Smooth muscle cell (in vitro differentiated cells): ENCODE measurements at regions not wholly inside any gene's neighbourhood (a gene's known extent, or its start where the extent isn't known, plus 50 kb on each side); places are given as distances from the start of the nearest gene placed in this dataset.

Experiments used
- DNase-seq: peaks from one replicate; lab custom pipeline; 2025; ENCODE audit not compliant: unreplicated experiment; lab: John Stamatoyannopoulos, UW
- H2AFZ ChIP-seq: fragments of 200-600 bp; sonication (generic); 2 replicates; pipeline ENCODE4 v1.6.0; 2016; ENCODE audit warnings: antibody characterized with exemption, low read depth, mild to moderate bottlenecking
- H3F3A ChIP-seq: fragments of 200-600 bp; sonication (generic); 2 replicates; pipeline ENCODE4 v1.6.0; 2017; ENCODE audit warnings: antibody characterized with exemption, low read depth
- H3K27ac ChIP-seq: fragments of 200-600 bp; sonication (generic); 2 replicates; pipeline ENCODE4 v1.5.1; 2016; ENCODE audit warnings: low read depth, mild to moderate bottlenecking
- H3K27me3 ChIP-seq: fragments of 200-600 bp; sonication (generic); 2 replicates; pipeline ENCODE4 v1.6.1; 2016; ENCODE audit warnings: low read depth, mild to moderate bottlenecking
- H3K36me3 ChIP-seq: fragments of 200-600 bp; sonication (generic); 2 replicates; pipeline ENCODE4 v1.5.1; 2016; ENCODE audit warnings: low read depth
- H3K4me1 ChIP-seq: fragments of 200-600 bp; sonication (generic); 2 replicates; pipeline ENCODE4 v1.5.1; 2016; ENCODE audit warnings: low read depth
- H3K4me2 ChIP-seq: fragments of 200-600 bp; sonication (generic); 2 replicates; pipeline ENCODE4 v1.6.0; 2016; ENCODE audit warnings: mild to moderate bottlenecking
- H3K4me3 ChIP-seq: fragments of 200-600 bp; sonication (generic); 2 replicates; pipeline ENCODE4 v1.5.1; 2016; ENCODE audit warnings: mild to moderate bottlenecking
- H3K79me2 ChIP-seq: fragments of 200-600 bp; sonication (generic); 2 replicates; pipeline ENCODE4 v1.6.0; 2016; ENCODE audit warnings: low read depth, mild to moderate bottlenecking
- H3K9ac ChIP-seq: fragments of 200-600 bp; sonication (generic); 2 replicates; pipeline ENCODE4 v1.6.0; 2016; ENCODE audit warnings: low read depth
- H3K9me3 ChIP-seq: fragments of 200-600 bp; sonication (generic); replicated peaks from 2 replicates; pipeline ENCODE4 v1.5.1; 2016; ENCODE audit warnings: low read depth
- H4K20me1 ChIP-seq: fragments of 200-600 bp; sonication (generic); 2 replicates; pipeline ENCODE4 v1.6.0; 2016; ENCODE audit warnings: low read depth
- CTCF ChIP-seq: fragments of 200-600 bp; sonication (generic); IDR thresholded peaks from 2 replicates; pipeline ENCODE4 v1.5.1; 2017; ENCODE audit warnings: borderline replicate concordance, mild to moderate bottlenecking, antibody characterized with exemption; ENCODE audit not compliant: insufficient read depth, poor library complexity, severe bottlenecking
- WGBS: methylation state at CpG from one replicate; pipeline ENCODE4 v1.1.7; 2016; ENCODE audit warnings: low lambda C conversion rate; 5-methylcytosine and 5-hydroxymethylcytosine counted together

GRCh38 chr3:21109056-21109455, 642.0 kb downstream of the ZNF385D start:
- H3F3A ChIP-seq = no peaks in the 10 kb centered on the region
- no peaks in the 10 kb centered on the region for H3K27me3 ChIP-seq
- no peak for TF ChIP-seq CTCF
- no peak overlapping the region for H2AFZ ChIP-seq
- H3K4me1 ChIP-seq = no peaks in the 10 kb centered on the region
- no peak overlapping the region for H3K4me3 ChIP-seq
- H3K79me2 ChIP-seq = no peaks in the 10 kb centered on the region
- DNase-seq = no peak
- no peaks in the 10 kb centered on the region for H4K20me1 ChIP-seq
- H3K36me3 ChIP-seq = no peaks in the 10 kb centered on the region
- no peak overlapping the region for H3K27ac ChIP-seq
- H3K4me2 ChIP-seq = no peak overlapping the region
- no peak overlapping the region for H3K9ac ChIP-seq
- no peaks in the 10 kb centered on the region for H3K9me3 ChIP-seq
- 88% methylated on average over 3 of the region's 3 CpGs for WGBS

- H3K27me3 ChIP-seq = no peaks in the 10 kb centered on the region
- 95% methylated on average over 1 of the region's 1 CpG for WGBS
Measured at GRCh38 chr3:21105784-21106183, 645.2 kb downstream of the ZNF385D start.

GRCh38 chr3:21100656-21101359, 650.2 kb downstream of the ZNF385D start:
- Histone ChIP-seq H4K20me1 (no peaks in the 10 kb centered on the region), H3K36me3 (no peaks in the 10 kb centered on the region), H2AFZ (no peak overlapping the region), H3K9ac (no peak overlapping the region), H3F3A (no peaks in the 10 kb centered on the region), H3K9me3 (peaks cover 5% of the 10 kb centered on the region), H3K4me2 (no peak overlapping the region), H3K27ac (no peak overlapping the region), H3K4me1 (no peaks in the 10 kb centered on the region), H3K79me2 (no peaks in the 10 kb centered on the region), H3K4me3 (no peak overlapping the region), H3K27me3 (no peaks in the 10 kb centered on the region)
- no peak for TF ChIP-seq CTCF
- WGBS = 89% methylated on average over 6 of the region's 6 CpGs
- no peak for DNase-seq

More at GRCh38 chr3:21105784-21106183, 645.2 kb downstream of the ZNF385D start:
- DNase-seq = no peak
- Histone ChIP-seq H3F3A (no peaks in the 10 kb centered on the region), H3K36me3 (no peaks in the 10 kb centered on the region), H2AFZ (no peak overlapping the region), H3K4me2 (no peak overlapping the region), H4K20me1 (no peaks in the 10 kb centered on the region), H3K4me3 (no peak overlapping the region), H3K79me2 (no peaks in the 10 kb centered on the region), H3K4me1 (no peaks in the 10 kb centered on the region), H3K9ac (no peak overlapping the region), H3K9me3 (peaks cover 5% of the 10 kb centered on the region), H3K27ac (no peak overlapping the region)
- no peak for TF ChIP-seq CTCF

- no peaks in the 10 kb centered on the region for H3K9me3 ChIP-seq
- TF ChIP-seq CTCF = no peak
- H3K27me3 ChIP-seq = no peaks in the 10 kb centered on the region
- H3K9ac ChIP-seq = no peak overlapping the region
- no peak overlapping the region for H3K27ac ChIP-seq
- H3K4me1 ChIP-seq = no peaks in the 10 kb centered on the region
- no peaks in the 10 kb centered on the region for H3K79me2 ChIP-seq
- no peaks in the 10 kb centered on the region for H3K36me3 ChIP-seq
- H4K20me1 ChIP-seq = no peaks in the 10 kb centered on the region
- H3K4me3 ChIP-seq = no peak overlapping the region
- H2AFZ ChIP-seq = no peak overlapping the region
- no peak for DNase-seq
- WGBS = 36% methylated on average over 2 of the region's 2 CpGs
- no peaks in the 10 kb centered on the region for H3F3A ChIP-seq
- no peak overlapping the region for H3K4me2 ChIP-seq
Measured at GRCh38 chr3:21094686-21095085, 656.3 kb downstream of the ZNF385D start.
